ENCODE measurements at regions not wholly inside any gene's neighbourhood (a gene's known extent, or its start where the extent isn't known, plus 50 kb on each side); places are given as distances from the start of the nearest gene placed in this dataset.
"Not testable (repeated sequence)": the region's sequence is repeated elsewhere in the genome, so short reads cannot be mapped to it uniquely, and the experiment has no call there.

- DNase-seq (ENCODE audit: low read depth), result no peak
- TF ChIP-seq, protein P1, sequence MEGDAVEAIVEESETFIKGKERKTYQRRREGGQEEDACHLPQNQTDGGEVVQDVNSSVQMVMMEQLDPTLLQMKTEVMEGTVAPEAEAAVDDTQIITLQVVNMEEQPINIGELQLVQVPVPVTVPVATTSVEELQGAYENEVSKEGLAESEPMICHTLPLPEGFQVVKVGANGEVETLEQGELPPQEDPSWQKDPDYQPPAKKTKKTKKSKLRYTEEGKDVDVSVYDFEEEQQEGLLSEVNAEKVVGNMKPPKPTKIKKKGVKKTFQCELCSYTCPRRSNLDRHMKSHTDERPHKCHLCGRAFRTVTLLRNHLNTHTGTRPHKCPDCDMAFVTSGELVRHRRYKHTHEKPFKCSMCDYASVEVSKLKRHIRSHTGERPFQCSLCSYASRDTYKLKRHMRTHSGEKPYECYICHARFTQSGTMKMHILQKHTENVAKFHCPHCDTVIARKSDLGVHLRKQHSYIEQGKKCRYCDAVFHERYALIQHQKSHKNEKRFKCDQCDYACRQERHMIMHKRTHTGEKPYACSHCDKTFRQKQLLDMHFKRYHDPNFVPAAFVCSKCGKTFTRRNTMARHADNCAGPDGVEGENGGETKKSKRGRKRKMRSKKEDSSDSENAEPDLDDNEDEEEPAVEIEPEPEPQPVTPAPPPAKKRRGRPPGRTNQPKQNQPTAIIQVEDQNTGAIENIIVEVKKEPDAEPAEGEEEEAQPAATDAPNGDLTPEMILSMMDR (IDR thresholded peaks at IDR 0.05; ENCODE audit: control insufficient read depth, insufficient read depth, low read depth, low read length, missing control alignments), result no peak
- H3K4me3 ChIP-seq (ENCODE audit: control insufficient read depth, low read depth, low read length), result no peak overlapping the region
Measured at GRCh38 chr14:105926373-105927095, 400.2 kb downstream of the TMEM121 start.

DNA sequence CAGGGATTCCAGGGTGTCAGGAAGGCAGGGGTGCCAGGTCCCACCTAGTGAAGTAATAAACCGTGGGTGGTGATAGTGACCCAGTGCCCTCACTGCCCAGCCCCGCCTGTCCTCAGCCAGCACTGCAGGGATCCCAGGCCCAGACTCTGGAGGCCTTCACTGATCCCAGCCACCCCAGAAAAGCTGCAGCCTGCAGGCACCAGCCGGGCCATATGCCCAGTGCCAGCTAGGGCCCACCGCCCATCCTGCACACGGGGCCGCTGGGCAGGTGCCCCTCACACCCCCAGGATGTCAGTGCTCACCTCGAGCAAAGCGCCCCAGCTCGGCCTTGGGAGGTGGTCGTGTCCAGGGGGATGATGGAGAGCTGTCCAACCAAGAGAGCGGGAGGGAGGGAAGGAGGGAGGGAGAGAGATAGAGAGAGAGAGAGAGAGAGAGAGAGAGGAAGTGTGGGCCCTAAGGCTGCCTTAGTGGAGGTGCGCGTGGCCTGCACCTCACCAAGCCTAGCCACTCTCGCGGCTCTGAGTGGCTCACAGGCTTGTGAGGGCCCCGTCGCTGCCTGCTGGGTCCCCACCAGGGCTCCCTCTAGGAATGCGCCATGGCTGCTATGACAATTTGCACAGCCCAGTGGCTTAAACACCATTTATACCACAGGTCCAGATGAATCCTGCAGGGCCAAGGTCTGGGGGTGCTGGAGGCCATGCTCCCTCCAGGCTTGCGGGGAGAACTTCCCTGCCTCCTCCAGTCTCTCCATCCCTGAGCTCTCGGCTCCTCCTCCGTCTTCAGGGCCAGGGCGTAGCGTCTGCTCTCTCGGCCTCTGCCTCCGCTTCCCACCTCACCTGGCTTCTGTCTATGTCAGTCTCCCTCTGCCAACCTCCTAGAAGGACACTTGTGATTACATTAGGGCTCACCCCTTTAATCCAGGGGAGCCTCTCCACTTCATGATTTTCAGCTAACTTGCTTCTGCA lies 401.0 kb downstream of the TMEM121 start:
- DNase-seq (ENCODE audit: low read depth), result no peak
- H3K4me3 ChIP-seq (ENCODE audit: control insufficient read depth, low read depth, low read length), result no peak overlapping the region
- TF ChIP-seq, protein P1 (IDR thresholded peaks at IDR 0.05; ENCODE audit: control insufficient read depth, insufficient read depth, low read depth, low read length, missing control alignments), result no peak

DNA sequence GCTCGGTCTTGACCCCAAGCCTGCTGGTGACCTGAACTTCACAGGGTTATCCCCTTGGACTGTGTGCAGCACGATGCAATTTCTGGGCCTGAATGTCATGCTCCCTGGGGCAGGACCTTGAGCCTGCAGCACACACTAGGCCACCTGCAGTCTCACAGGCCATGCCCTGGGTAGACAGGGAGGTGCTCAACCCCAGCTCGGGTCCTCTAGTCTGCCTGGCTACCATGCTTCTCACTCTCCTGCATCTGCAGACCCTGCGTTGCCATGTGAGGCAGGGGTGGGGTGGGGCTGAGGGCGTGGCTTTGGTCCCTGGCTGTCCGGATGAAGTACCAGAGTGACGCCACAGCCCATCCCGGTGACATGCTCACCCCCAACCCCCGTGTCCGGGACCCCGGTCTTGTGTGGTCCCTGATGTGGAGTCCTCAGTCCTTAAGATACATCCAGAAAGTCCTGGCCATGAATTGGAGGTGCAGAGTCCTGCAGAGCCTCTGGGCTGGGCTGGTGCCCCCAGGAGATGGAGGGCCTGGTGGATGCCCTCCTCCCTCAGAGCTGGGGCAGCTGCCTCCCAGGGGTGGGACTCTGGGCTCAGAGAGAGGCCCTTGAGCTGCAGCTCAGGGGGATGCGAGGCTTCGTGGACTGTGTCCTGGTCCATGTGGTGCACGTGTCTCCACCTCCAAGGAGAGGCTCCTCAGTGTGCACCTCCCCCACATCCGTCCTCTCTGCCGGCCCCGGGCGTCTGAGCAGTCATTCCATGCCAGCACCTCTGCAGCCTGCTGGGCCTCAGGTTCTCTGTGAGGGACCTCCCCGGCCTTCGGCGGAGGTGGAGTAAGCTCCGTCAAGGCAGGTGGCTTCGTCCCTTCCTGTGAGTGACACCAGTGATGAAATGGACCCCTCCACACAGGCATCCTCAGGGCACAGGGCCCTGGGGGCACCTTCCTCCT lies 402.1 kb downstream of the TMEM121 start:
- not testable (repeated sequence) for DNase-seq (ENCODE audit: low read depth)

GRCh38 chr14:105929327-105930081 lies 403.1 kb downstream of the TMEM121 start:
- no peak for DNase-seq (ENCODE audit: low read depth)
- no peak overlapping the region for H3K4me3 ChIP-seq (ENCODE audit: control insufficient read depth, low read depth, low read length)
- TF ChIP-seq, protein P1 (IDR thresholded peaks at IDR 0.05; ENCODE audit: control insufficient read depth, insufficient read depth, low read depth, low read length, missing control alignments), result no peak

More for the DNA sequence above, 402.1 kb downstream of the TMEM121 start:
- not testable (repeated sequence) for H3K4me3 ChIP-seq (ENCODE audit: control insufficient read depth, low read depth, low read length)

DNA sequence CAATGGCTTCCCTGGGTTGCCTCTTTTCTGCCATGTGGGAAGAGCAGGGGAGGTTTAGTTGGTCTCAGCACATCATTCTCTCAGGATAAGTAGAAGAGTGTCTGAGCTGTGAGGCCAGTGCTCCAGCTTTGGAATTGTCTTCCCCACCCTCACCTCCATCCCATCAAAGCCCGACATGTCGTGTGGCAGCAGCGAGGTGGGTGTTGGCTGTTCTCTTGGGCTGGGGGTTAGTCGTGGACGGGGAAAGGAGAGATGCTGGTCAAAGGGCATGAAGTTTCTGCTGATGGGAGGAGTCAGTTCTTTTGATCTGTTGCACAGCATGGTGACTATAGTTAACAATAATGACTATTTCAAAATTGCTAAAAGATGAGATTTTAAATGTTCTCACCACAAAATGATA lies 404.2 kb downstream of the TMEM121 start:
- TF ChIP-seq, protein P1 (IDR thresholded peaks at IDR 0.05; ENCODE audit: control insufficient read depth, insufficient read depth, low read depth, low read length, missing control alignments), result no peak
- no peak overlapping the region for H3K4me3 ChIP-seq (ENCODE audit: control insufficient read depth, low read depth, low read length)
- DNase-seq (ENCODE audit: low read depth), result no peak

- DNase-seq (ENCODE audit: low read depth), result no peak
- TF ChIP-seq, protein P1 (IDR thresholded peaks at IDR 0.05; ENCODE audit: control insufficient read depth, insufficient read depth, low read depth, low read length, missing control alignments), result no peak
- no peak overlapping the region for H3K4me3 ChIP-seq (ENCODE audit: control insufficient read depth, low read depth, low read length)
Measured at GRCh38 chr14:105931808-105932483, 405.6 kb downstream of the TMEM121 start.
